Naive thymus-derived CD8-positive, alpha-beta T cell (primary cell): ENCODE measurements at regions not wholly inside any gene's neighbourhood (a gene's known extent, or its start where the extent isn't known, plus 50 kb on each side); places are given as distances from the start of the nearest gene placed in this dataset.

ENCODE experiments used
- ATAC-seq, 2 donors: fragments of 150-1000 bp; cut with Tn5 transposase in 1 of 2; sonication (Bioruptor Pico), chemical (Tn5 transposase) in 1 of 2; 1 replicate in 1 of 2; 2 replicates in 1 of 2; pipeline ENCODE4 v1.10.0; 2021; ENCODE audit warnings: mild to moderate bottlenecking in 2 of 2, moderate library complexity in 2 of 2
- POLR2A ChIA-PET: fragments of 350-600 bp; sonication (Branson Sonifier 250); formaldehyde crosslinking; loops from one replicate; lab custom pipeline; 2021; ENCODE audit warnings: antibody characterized with exemption; lab: Charles Lee
- DNase-seq, 10 donors: peaks; one replicate each; pipeline versions ENCODE4 v3.0.0 to v3.0.0-alpha.2; 2020 to 2022
- H3K27ac Mint-ChIP-seq, 10 donors: one replicate each; pipeline ENCODE4 v1.8.0; 2020 to 2022; ENCODE audit warnings: mild to moderate bottlenecking in 10 of 10, mixed read lengths in 10 of 10, moderate library complexity in 4 of 10, inconsistent platforms in 1 of 10
- H3K27me3 Mint-ChIP-seq, 5 donors: one replicate each; pipeline ENCODE4 v1.8.0; 2021 to 2022; ENCODE audit warnings: mixed read lengths in 5 of 5
- H3K36me3 Mint-ChIP-seq, 3 donors: one replicate each; pipeline ENCODE4 v1.8.0; 2020 to 2022; ENCODE audit warnings: mixed read lengths in 3 of 3, mild to moderate bottlenecking in 2 of 3, inconsistent platforms in 1 of 3
- H3K4me1 Mint-ChIP-seq, 4 donors: one replicate each; pipeline ENCODE4 v1.8.0; 2021 to 2022; ENCODE audit warnings: mixed read lengths in 4 of 4
- H3K4me3 Mint-ChIP-seq, 10 donors: one replicate each; pipeline ENCODE4 v1.8.0; 2020 to 2022; ENCODE audit warnings: mild to moderate bottlenecking in 10 of 10, mixed read lengths in 10 of 10, moderate library complexity in 6 of 10, inconsistent platforms in 1 of 10
- H3K9me3 Mint-ChIP-seq, 9 donors: one replicate each; pipeline ENCODE4 v1.8.0; 2020 to 2022; ENCODE audit warnings: mixed read lengths in 9 of 9, mild to moderate bottlenecking in 3 of 9, inconsistent platforms in 1 of 9, moderate library complexity in 1 of 9

- Mint-ChIP-seq H3K4me3 (no peak overlapping the region), H3K9me3 (no peaks in the 10 kb centered on the region), H3K27me3 (peaks cover 6 to 40% (median 11%) of the 10 kb centered on the region in 5 donors), H3K4me1 (peaks cover 0 to 4% (median 0%) of the 10 kb centered on the region in 4 donors), H3K27ac (no peak overlapping the region), H3K36me3 (no peaks in the 10 kb centered on the region)
- POLR2A ChIA-PET = no interaction called here
- DNase-seq (peak in 1 of 10 donors; percentile 38), ATAC-seq (no peak)
Observed at GRCh38 chr20:63125838-63126601, 89.9 kb downstream of the YTHDF1 start.

- POLR2A ChIA-PET = no interaction called here
- no peaks in the 10 kb centered on the region for H3K36me3 Mint-ChIP-seq
- no peak for DNase-seq
- no peak overlapping the region for H3K27ac Mint-ChIP-seq
- H3K9me3 Mint-ChIP-seq = no peaks in the 10 kb centered on the region
- no peak overlapping the region for H3K4me3 Mint-ChIP-seq
- H3K27me3 Mint-ChIP-seq = peaks cover 6 to 40% (median 11%) of the 10 kb centered on the region in 5 donors
- ATAC-seq = no peak
- H3K4me1 Mint-ChIP-seq = peaks cover 0 to 4% (median 0%) of the 10 kb centered on the region in 4 donors
Observed at GRCh38 chr20:63125581-63125837, 90.4 kb downstream of the YTHDF1 start.

- Mint-ChIP-seq H3K36me3 (no peaks in the 10 kb centered on the region), H3K27me3 (peaks cover 6 to 36% (median 11%) of the 10 kb centered on the region in 5 donors), H3K27ac (peak overlapping the region in 1 of 10 donors; percentile 34), H3K4me3 (no peak overlapping the region), H3K4me1 (peaks cover 0 to 4% (median 0%) of the 10 kb centered on the region in 4 donors), H3K9me3 (no peaks in the 10 kb centered on the region)
- no peak for ATAC-seq
- POLR2A ChIA-PET = no interaction called here
- DNase-seq = peak in 1 of 10 donors; percentile 47
Observed at GRCh38 chr20:63124782-63125580, 91.0 kb downstream of the YTHDF1 start.

- H3K27me3 Mint-ChIP-seq = peaks cover 4 to 32% (median 15%) of the 10 kb centered on the region in 5 donors
- no peaks in the 10 kb centered on the region for H3K36me3 Mint-ChIP-seq
- no peak overlapping the region for H3K27ac Mint-ChIP-seq
- H3K4me3 Mint-ChIP-seq = no peak overlapping the region
- no peaks in the 10 kb centered on the region for H3K9me3 Mint-ChIP-seq
- no peak for ATAC-seq
- H3K4me1 Mint-ChIP-seq = peaks cover 0 to 2% (median 0%) of the 10 kb centered on the region in 4 donors
- POLR2A ChIA-PET = no interaction called here
- peak in 1 of 10 donors; percentile 30 for DNase-seq
Observed at GRCh38 chr20:63124092-63124781, 91.7 kb downstream of the YTHDF1 start.

- Mint-ChIP-seq H3K36me3 (no peaks in the 10 kb centered on the region), H3K9me3 (no peaks in the 10 kb centered on the region), H3K27ac (no peak overlapping the region), H3K27me3 (peaks cover 2 to 34% (median 22%) of the 10 kb centered on the region in 5 donors), H3K4me3 (no peak overlapping the region), H3K4me1 (peaks cover 0 to 2% (median 0%) of the 10 kb centered on the region in 4 donors)
- DNase-seq = peak in 1 of 10 donors; percentile 34
- ATAC-seq = no peak
- POLR2A ChIA-PET = no interaction called here
Observed at GRCh38 chr20:63123331-63123741, 92.6 kb downstream of the YTHDF1 start.

GRCh38 chr20:63122626-63123025 is 93.3 kb downstream of the YTHDF1 start:
- Mint-ChIP-seq H3K27ac (no peak overlapping the region), H3K36me3 (no peaks in the 10 kb centered on the region), H3K4me1 (peaks cover 0 to 2% (median 0%) of the 10 kb centered on the region in 4 donors), H3K4me3 (no peak overlapping the region), H3K27me3 (peaks cover 2 to 38% (median 22%) of the 10 kb centered on the region in 5 donors), H3K9me3 (no peaks in the 10 kb centered on the region)
- ATAC-seq (no peak), DNase-seq (no peak)
- POLR2A ChIA-PET = no interaction called here

GRCh38 chr20:63121749-63122405 is 94.1 kb downstream of the YTHDF1 start:
- POLR2A ChIA-PET = no interaction called here
- H3K9me3 Mint-ChIP-seq = no peaks in the 10 kb centered on the region
- no peaks in the 10 kb centered on the region for H3K36me3 Mint-ChIP-seq
- ATAC-seq (no peak), DNase-seq (peak in 1 of 10 donors; percentile 41)
- no peak overlapping the region for H3K4me3 Mint-ChIP-seq
- H3K4me1 Mint-ChIP-seq = peaks cover 0 to 2% (median 0%) of the 10 kb centered on the region in 4 donors
- H3K27ac Mint-ChIP-seq = peak overlapping the region in 1 of 10 donors; percentile 25
- H3K27me3 Mint-ChIP-seq = peaks cover 5 to 44% (median 29%) of the 10 kb centered on the region in 5 donors

GRCh38 chr20:63121246-63121645 is 94.7 kb downstream of the YTHDF1 start:
- Mint-ChIP-seq H3K27ac (peak overlapping the region in 1 of 10 donors; percentile 25), H3K36me3 (no peaks in the 10 kb centered on the region), H3K27me3 (peaks cover 7 to 47% (median 34%) of the 10 kb centered on the region in 5 donors), H3K4me1 (peaks cover 0 to 2% (median under 1%) of the 10 kb centered on the region in 4 donors), H3K9me3 (no peaks in the 10 kb centered on the region), H3K4me3 (no peak overlapping the region)
- POLR2A ChIA-PET = no interaction called here
- DNase-seq (peak in 1 of 10 donors; percentile 55), ATAC-seq (no peak)

- Mint-ChIP-seq H3K4me1 (peaks cover 0 to 6% (median 1%) of the 10 kb centered on the region in 4 donors), H3K27me3 (peaks cover 12 to 52% (median 37%) of the 10 kb centered on the region in 5 donors), H3K36me3 (no peaks in the 10 kb centered on the region), H3K9me3 (peaks cover 0 to 3% (median 0%) of the 10 kb centered on the region in 9 donors), H3K27ac (peak overlapping the region in 1 of 10 donors; percentile 31), H3K4me3 (no peak overlapping the region)
- no peak for ATAC-seq
- peak in 1 of 10 donors; percentile 51 for DNase-seq
- POLR2A ChIA-PET = no interaction called here
Observed at GRCh38 chr20:63120808-63121090, 95.2 kb downstream of the YTHDF1 start.

GRCh38 chr20:63119963-63120807 is 95.7 kb downstream of the YTHDF1 start:
- POLR2A ChIA-PET = no interaction called here
- DNase-seq (peak in 1 of 10 donors; percentile 61), ATAC-seq (no peak)
- peaks cover 0 to 4% (median 0%) of the 10 kb centered on the region in 9 donors for H3K9me3 Mint-ChIP-seq
- H3K27ac Mint-ChIP-seq = peak overlapping the region in 1 of 10 donors; percentile 31
- peaks cover 14 to 57% (median 40%) of the 10 kb centered on the region in 5 donors for H3K27me3 Mint-ChIP-seq
- no peaks in the 10 kb centered on the region for H3K36me3 Mint-ChIP-seq
- peaks cover 0 to 6% (median 1%) of the 10 kb centered on the region in 4 donors for H3K4me1 Mint-ChIP-seq
- H3K4me3 Mint-ChIP-seq = no peak overlapping the region

- no peak overlapping the region for H3K4me3 Mint-ChIP-seq
- POLR2A ChIA-PET = no interaction called here
- H3K4me1 Mint-ChIP-seq = peaks cover 0 to 4% (median 1%) of the 10 kb centered on the region in 4 donors
- H3K36me3 Mint-ChIP-seq = no peaks in the 10 kb centered on the region
- DNase-seq (peak in 1 of 10 donors; percentile 53), ATAC-seq (no peak)
- peaks cover 18 to 57% (median 43%) of the 10 kb centered on the region in 5 donors for H3K27me3 Mint-ChIP-seq
- peaks cover 0 to 6% (median 0%) of the 10 kb centered on the region in 9 donors for H3K9me3 Mint-ChIP-seq
- H3K27ac Mint-ChIP-seq = no peak overlapping the region
Observed at GRCh38 chr20:63119121-63119962, 96.6 kb downstream of the YTHDF1 start.
